CD4-positive, CD25-positive, alpha-beta regulatory T cell (primary cell): ENCODE measurements at regions not wholly inside any gene's neighbourhood (a gene's known extent, or its start where the extent isn't known, plus 50 kb on each side); places are given as distances from the start of the nearest gene placed in this dataset.

Experiments
- ATAC-seq, 2 donors: fragments of 150-1000 bp; cut with Tn5 transposase; one replicate each; pipeline ENCODE4 v1.10.0; 2021; ENCODE audit warnings: low read depth in 2 of 2, moderate number of reproducible peaks in 2 of 2, moderate library complexity in 1 of 2
- DNase-seq, 3 donors: peaks; one replicate each; pipeline versions ENCODE4 v3.0.0 to v3.0.0-alpha.2; 2012 to 2022; ENCODE audit warnings: mixed read lengths in 1 of 3
- H3K27ac ChIP-seq: one replicate; pipeline ENCODE4 v1.7.0; 2013; ENCODE audit warnings: mild to moderate bottlenecking, low read length; ENCODE audit not compliant: insufficient read depth, poor library complexity, severe bottlenecking
- H3K27me3 ChIP-seq: one replicate; pipeline ENCODE4 v1.7.0; 2013; ENCODE audit warnings: low read length; ENCODE audit not compliant: control insufficient read depth, insufficient read depth
- H3K36me3 ChIP-seq: one replicate; pipeline ENCODE4 v1.7.0; 2013; ENCODE audit warnings: mild to moderate bottlenecking, low read length, moderate library complexity; ENCODE audit not compliant: control insufficient read depth, insufficient read depth
- H3K4me1 ChIP-seq: 2 replicates; pipeline ENCODE4 v1.7.0; 2013; ENCODE audit warnings: mild to moderate bottlenecking, low read length; ENCODE audit not compliant: insufficient read depth, control insufficient read depth, poor library complexity, severe bottlenecking
- H3K4me3 ChIP-seq: one replicate; pipeline ENCODE4 v1.7.0; 2013; ENCODE audit warnings: low read depth, mild to moderate bottlenecking, low read length, moderate library complexity
- H3K9me3 ChIP-seq, 2 experiments: 1 replicate in 1 of 2; 2 replicates in 1 of 2; pipeline ENCODE4 v1.7.0; 2013; ENCODE audit warnings: low read length in 2 of 2, mild to moderate bottlenecking in 1 of 2, moderate library complexity in 1 of 2; ENCODE audit not compliant: control insufficient read depth in 2 of 2
- H3K27ac Mint-ChIP-seq, 3 donors: one replicate each; pipeline ENCODE4 v1.8.0; 2020 to 2022; ENCODE audit warnings: mild to moderate bottlenecking in 3 of 3, mixed read lengths in 3 of 3, moderate library complexity in 2 of 3
- H3K27me3 Mint-ChIP-seq: one replicate; pipeline ENCODE4 v1.8.0; 2022; ENCODE audit warnings: mild to moderate bottlenecking, mixed read lengths
- H3K36me3 Mint-ChIP-seq: one replicate; pipeline ENCODE4 v1.8.0; 2020; ENCODE audit warnings: mixed read lengths
- H3K4me1 Mint-ChIP-seq, 4 donors: one replicate each; pipeline ENCODE4 v1.8.0; 2020 to 2022; ENCODE audit warnings: mixed read lengths in 4 of 4, mild to moderate bottlenecking in 1 of 4
- H3K4me3 Mint-ChIP-seq, 4 donors: one replicate each; pipeline ENCODE4 v1.8.0; 2020 to 2022; ENCODE audit warnings: mild to moderate bottlenecking in 4 of 4, mixed read lengths in 4 of 4, moderate library complexity in 3 of 4
- H3K9me3 Mint-ChIP-seq, 7 donors: one replicate each; pipeline ENCODE4 v1.8.0; 2020 to 2022; ENCODE audit warnings: mixed read lengths in 7 of 7, mild to moderate bottlenecking in 3 of 7, moderate library complexity in 2 of 7

GRCh38 chr7:130887182-130887956 is 153.4 kb upstream of the KLF14 start:
- H3K4me3 ChIP-seq, result no peak overlapping the region
- no peaks in the 10 kb centered on the region for H3K27me3 ChIP-seq
- H3K27me3 Mint-ChIP-seq, result no peaks in the 10 kb centered on the region
- peaks cover 0 to 62% (median 30%) of the 10 kb centered on the region in 4 donors for H3K4me1 Mint-ChIP-seq
- peak overlapping the region; percentile 48 for H3K27ac ChIP-seq
- H3K9me3 ChIP-seq, result no peaks in the 10 kb centered on the region
- peak overlapping the region in 3 of 4 donors; percentile 7 to 46 (median 19) for H3K4me3 Mint-ChIP-seq
- peak overlapping the region; percentile 55 to 74 (median 56) for H3K27ac Mint-ChIP-seq
- DNase-seq, result no peak
- no peak for ATAC-seq
- H3K9me3 Mint-ChIP-seq, result peaks cover 0 to under 1% (median 0%) of the 10 kb centered on the region in 7 donors
- H3K4me1 ChIP-seq, result peaks cover 7% of the 10 kb centered on the region
- H3K36me3 Mint-ChIP-seq, result peaks cover 49% of the 10 kb centered on the region
- peaks cover 93% of the 10 kb centered on the region for H3K36me3 ChIP-seq

GRCh38 chr7:130887957-130888371 is 154.0 kb upstream of the KLF14 start:
- Histone ChIP-seq H3K36me3 (peaks cover 92% of the 10 kb centered on the region), H3K27ac (no peak overlapping the region), H3K4me1 (peaks cover 7% of the 10 kb centered on the region), H3K27me3 (no peaks in the 10 kb centered on the region), H3K4me3 (no peak overlapping the region), H3K9me3 (no peaks in the 10 kb centered on the region)
- H3K9me3 Mint-ChIP-seq, result peaks cover 0 to 2% (median 0%) of the 10 kb centered on the region in 7 donors
- peak overlapping the region in 2 of 4 donors; percentile 19 to 46 for H3K4me3 Mint-ChIP-seq
- H3K27me3 Mint-ChIP-seq, result no peaks in the 10 kb centered on the region
- H3K4me1 Mint-ChIP-seq, result peaks cover 0 to 62% (median 32%) of the 10 kb centered on the region in 4 donors
- no peak for DNase-seq
- ATAC-seq, result no peak
- peak overlapping the region; percentile 56 to 74 (median 69) for H3K27ac Mint-ChIP-seq
- peaks cover 48% of the 10 kb centered on the region for H3K36me3 Mint-ChIP-seq

- peaks cover 88% of the 10 kb centered on the region for H3K36me3 ChIP-seq
- Mint-ChIP-seq H3K27me3 (no peaks in the 10 kb centered on the region), H3K4me1 (peaks cover 1 to 66% (median 35%) of the 10 kb centered on the region in 4 donors), H3K27ac (peak overlapping the region; percentile 56 to 74 (median 69)), H3K9me3 (peaks cover 0 to 2% (median 0%) of the 10 kb centered on the region in 7 donors), H3K36me3 (peaks cover 46% of the 10 kb centered on the region), H3K4me3 (peak overlapping the region in 2 of 4 donors; percentile 46 to 82)
- no peaks in the 10 kb centered on the region for H3K9me3 ChIP-seq
- H3K4me1 ChIP-seq, result peaks cover 11% of the 10 kb centered on the region
- no peaks in the 10 kb centered on the region for H3K27me3 ChIP-seq
- no peak for DNase-seq
- H3K27ac ChIP-seq, result no peak overlapping the region
- no peak for ATAC-seq
- no peak overlapping the region for H3K4me3 ChIP-seq
These were observed 154.5 kb upstream of the KLF14 start for GRCh38 chr7:130888468-130888867.

- H3K4me1 Mint-ChIP-seq, result peaks cover 13 to 72% (median 45%) of the 10 kb centered on the region in 4 donors
- Histone ChIP-seq H3K9me3 (no peaks in the 10 kb centered on the region), H3K4me3 (no peak overlapping the region), H3K4me1 (peaks cover 30% of the 10 kb centered on the region), H3K27ac (no peak overlapping the region), H3K36me3 (peaks cover 79% of the 10 kb centered on the region), H3K27me3 (no peaks in the 10 kb centered on the region)
- DNase-seq, result no peak
- peak overlapping the region in 1 of 3 donors; percentile 63 for H3K27ac Mint-ChIP-seq
- no peak for ATAC-seq
- no peaks in the 10 kb centered on the region for H3K27me3 Mint-ChIP-seq
- H3K36me3 Mint-ChIP-seq, result peaks cover 34% of the 10 kb centered on the region
- no peak overlapping the region for H3K4me3 Mint-ChIP-seq
- peaks cover 0 to 2% (median 0%) of the 10 kb centered on the region in 7 donors for H3K9me3 Mint-ChIP-seq
These were observed 156.4 kb upstream of the KLF14 start for GRCh38 chr7:130890176-130891020.

- H3K27ac ChIP-seq, result no peak overlapping the region
- no peak overlapping the region for H3K4me3 ChIP-seq
- H3K36me3 Mint-ChIP-seq, result peaks cover 42% of the 10 kb centered on the region
- DNase-seq (no peak), ATAC-seq (no peak)
- no peak overlapping the region for H3K4me3 Mint-ChIP-seq
- H3K4me1 ChIP-seq, result peaks cover 41% of the 10 kb centered on the region
- H3K4me1 Mint-ChIP-seq, result peaks cover 20 to 72% (median 55%) of the 10 kb centered on the region in 4 donors
- H3K9me3 ChIP-seq, result no peaks in the 10 kb centered on the region
- H3K36me3 ChIP-seq, result peaks cover 78% of the 10 kb centered on the region
- H3K27ac Mint-ChIP-seq, result peak overlapping the region in 2 of 3 donors; percentile 15 to 48
- no peaks in the 10 kb centered on the region for H3K27me3 Mint-ChIP-seq
- peaks cover 0 to 2% (median 0%) of the 10 kb centered on the region in 7 donors for H3K9me3 Mint-ChIP-seq
- H3K27me3 ChIP-seq, result no peaks in the 10 kb centered on the region
These were observed 157.5 kb upstream of the KLF14 start for GRCh38 chr7:130891254-130892094.

GRCh38 chr7:130893441-130893894 is 159.5 kb upstream of the KLF14 start:
- peaks cover 4% of the 10 kb centered on the region for H3K27me3 Mint-ChIP-seq
- H3K4me3 ChIP-seq, result peak overlapping the region; percentile 34
- peak overlapping the region; percentile 83 for H3K27ac ChIP-seq
- peaks cover 72% of the 10 kb centered on the region for H3K36me3 ChIP-seq
- H3K4me1 Mint-ChIP-seq, result peaks cover 20 to 74% (median 64%) of the 10 kb centered on the region in 4 donors
- H3K4me1 ChIP-seq, result peaks cover 55% of the 10 kb centered on the region
- H3K27ac Mint-ChIP-seq, result peak overlapping the region; percentile 93 to 96 (median 94)
- ATAC-seq, result no peak
- H3K27me3 ChIP-seq, result no peaks in the 10 kb centered on the region
- no peaks in the 10 kb centered on the region for H3K9me3 ChIP-seq
- H3K4me3 Mint-ChIP-seq, result peak overlapping the region in 3 of 4 donors; percentile 30 to 77 (median 55)
- H3K36me3 Mint-ChIP-seq, result peaks cover 42% of the 10 kb centered on the region
- peak in 1 of 3 donors; percentile 51 for DNase-seq
- peaks cover 0 to 4% (median 0%) of the 10 kb centered on the region in 7 donors for H3K9me3 Mint-ChIP-seq
